GM23338 (cell line): ENCODE measurements at regions not wholly inside any gene's neighbourhood (a gene's known extent, or its start where the extent isn't known, plus 50 kb on each side); places are given as distances from the start of the nearest gene placed in this dataset.

Source experiments
- CTCF ChIP-seq, 2 experiments: fragments of 200-600 bp in 1 of 2; sonication (generic) in 1 of 2; conservative IDR thresholded peaks; 2 replicates each; pipeline versions ENCODE4 v1.5.1 to v1.6.1; 2016 to 2017; ENCODE audit warnings: antibody characterized with exemption in 2 of 2, low read depth in 2 of 2, mild to moderate bottlenecking in 2 of 2, moderate library complexity in 1 of 2
- ETS1 ChIP-seq: IDR thresholded peaks from 2 replicates; pipeline ENCODE4 v1.6.1; 2016; ENCODE audit warnings: antibody characterized with exemption
- EZH2 ChIP-seq: fragments of 200-600 bp; sonication (generic); IDR thresholded peaks from one replicate; pipeline ENCODE4 v1.8.0; 2017; ENCODE audit warnings: antibody characterized with exemption, mild to moderate bottlenecking, low read depth; ENCODE audit not compliant: unreplicated experiment
- EZH2phosphoT487 ChIP-seq: fragments of 200-600 bp; sonication (generic); IDR thresholded peaks from one replicate; pipeline ENCODE4 v1.8.1; 2018; ENCODE audit warnings: antibody characterized with exemption; ENCODE audit not compliant: unreplicated experiment
- NANOG ChIP-seq: IDR thresholded peaks from 2 replicates; pipeline ENCODE4 v1.6.1; 2016; ENCODE audit warnings: antibody characterized with exemption, borderline replicate concordance
- POLR2AphosphoS5 ChIP-seq: IDR thresholded peaks from 2 replicates; pipeline ENCODE4 v1.6.1; 2016; ENCODE audit warnings: antibody characterized with exemption, low read depth
- REST ChIP-seq: IDR thresholded peaks from one replicate; pipeline ENCODE4 v1.6.1; 2018; ENCODE audit warnings: antibody characterized with exemption; ENCODE audit not compliant: unreplicated experiment
- STAT1 ChIP-seq: IDR thresholded peaks from one replicate; pipeline ENCODE4 v1.6.1; 2016; ENCODE audit warnings: antibody characterized with exemption; ENCODE audit not compliant: unreplicated experiment
- ZNF114 ChIP-seq: fragments of 250-450 bp; sonication (Bioruptor Pico); IDR thresholded peaks from 2 replicates; pipeline ENCODE4 v1.5.0; 2020; ENCODE audit warnings: mild to moderate bottlenecking, moderate library complexity

- no peak for TF ChIP-seq CTCF (conservative IDR thresholded peaks at IDR 0.05; ENCODE audit: low read depth in 2 of 2)
- TF ChIP-seq POLR2AphosphoS5, result no peak
- TF ChIP-seq EZH2, result no peak
- no peak for TF ChIP-seq REST
- TF ChIP-seq NANOG, result no peak
- no peak for TF ChIP-seq EZH2phosphoT487
- TF ChIP-seq ETS1, result no peak
- no peak for TF ChIP-seq STAT1
- no peak for TF ChIP-seq ZNF114 (CRISPR knock-in tag)
These were observed 58.7 kb upstream of the DHX15 start for GRCh38 chr4:24642981-24643547.
